Adrenal gland (tissue), 5 donors: ENCODE measurements at regions not wholly inside any gene's neighbourhood (a gene's known extent, or its start where the extent isn't known, plus 50 kb on each side); places are given as distances from the start of the nearest gene placed in this dataset.

Source experiments
- POLR2A ChIP-seq, 2 donors: fragments of 450-650 bp; IDR thresholded peaks; one replicate each; pipeline ENCODE4 v1.6.1; 2017; ENCODE audit warnings: antibody characterized with exemption in 2 of 2, mild to moderate bottlenecking in 2 of 2, moderate library complexity in 1 of 2
- TF ChIP-seq, protein P1 (sequence below), 6 experiments: fragments of 450-650 bp in 4 of 6; fragments of 200-600 bp in 2 of 6; sonication (generic) in 1 of 6; IDR thresholded peaks; 1 replicate in 5 of 6; 2 replicates in 1 of 6; pipeline versions ENCODE4 v1.5.1 to v1.8.0; 2016 to 2021; ENCODE audit warnings: antibody characterized with exemption in 6 of 6, mild to moderate bottlenecking in 2 of 6, moderate library complexity in 1 of 6
- donor health status: DM: no; HTN: no; CAD: no.

DNA sequence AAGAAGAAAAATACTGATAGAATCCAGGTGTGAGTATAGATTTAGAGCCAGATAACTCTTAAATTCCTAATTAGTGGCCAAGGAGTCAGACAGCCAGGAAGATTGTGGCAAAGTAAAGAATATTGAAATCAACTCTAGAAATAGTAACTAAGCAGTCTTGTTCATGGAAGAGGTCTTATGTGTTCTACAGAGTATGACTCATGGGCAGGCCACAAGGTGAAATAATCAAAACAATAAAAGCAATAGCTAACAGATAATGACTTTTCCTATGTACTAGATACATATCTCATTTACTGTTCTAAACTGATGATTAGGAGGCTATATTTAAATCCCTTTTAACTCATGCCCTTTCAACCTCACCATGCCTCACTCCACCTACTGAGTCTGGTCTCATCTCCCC lies 227.4 kb upstream of the COL3A1 start:
- TF ChIP-seq, protein P1, sequence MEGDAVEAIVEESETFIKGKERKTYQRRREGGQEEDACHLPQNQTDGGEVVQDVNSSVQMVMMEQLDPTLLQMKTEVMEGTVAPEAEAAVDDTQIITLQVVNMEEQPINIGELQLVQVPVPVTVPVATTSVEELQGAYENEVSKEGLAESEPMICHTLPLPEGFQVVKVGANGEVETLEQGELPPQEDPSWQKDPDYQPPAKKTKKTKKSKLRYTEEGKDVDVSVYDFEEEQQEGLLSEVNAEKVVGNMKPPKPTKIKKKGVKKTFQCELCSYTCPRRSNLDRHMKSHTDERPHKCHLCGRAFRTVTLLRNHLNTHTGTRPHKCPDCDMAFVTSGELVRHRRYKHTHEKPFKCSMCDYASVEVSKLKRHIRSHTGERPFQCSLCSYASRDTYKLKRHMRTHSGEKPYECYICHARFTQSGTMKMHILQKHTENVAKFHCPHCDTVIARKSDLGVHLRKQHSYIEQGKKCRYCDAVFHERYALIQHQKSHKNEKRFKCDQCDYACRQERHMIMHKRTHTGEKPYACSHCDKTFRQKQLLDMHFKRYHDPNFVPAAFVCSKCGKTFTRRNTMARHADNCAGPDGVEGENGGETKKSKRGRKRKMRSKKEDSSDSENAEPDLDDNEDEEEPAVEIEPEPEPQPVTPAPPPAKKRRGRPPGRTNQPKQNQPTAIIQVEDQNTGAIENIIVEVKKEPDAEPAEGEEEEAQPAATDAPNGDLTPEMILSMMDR (IDR thresholded peaks at IDR 0.05), result no peak
- no peak for TF ChIP-seq POLR2A (IDR thresholded peaks at IDR 0.05)
